ENCODE measurements at regions not wholly inside any gene's neighbourhood (a gene's known extent, or its start where the extent isn't known, plus 50 kb on each side); places are given as distances from the start of the nearest gene placed in this dataset.

DNA sequence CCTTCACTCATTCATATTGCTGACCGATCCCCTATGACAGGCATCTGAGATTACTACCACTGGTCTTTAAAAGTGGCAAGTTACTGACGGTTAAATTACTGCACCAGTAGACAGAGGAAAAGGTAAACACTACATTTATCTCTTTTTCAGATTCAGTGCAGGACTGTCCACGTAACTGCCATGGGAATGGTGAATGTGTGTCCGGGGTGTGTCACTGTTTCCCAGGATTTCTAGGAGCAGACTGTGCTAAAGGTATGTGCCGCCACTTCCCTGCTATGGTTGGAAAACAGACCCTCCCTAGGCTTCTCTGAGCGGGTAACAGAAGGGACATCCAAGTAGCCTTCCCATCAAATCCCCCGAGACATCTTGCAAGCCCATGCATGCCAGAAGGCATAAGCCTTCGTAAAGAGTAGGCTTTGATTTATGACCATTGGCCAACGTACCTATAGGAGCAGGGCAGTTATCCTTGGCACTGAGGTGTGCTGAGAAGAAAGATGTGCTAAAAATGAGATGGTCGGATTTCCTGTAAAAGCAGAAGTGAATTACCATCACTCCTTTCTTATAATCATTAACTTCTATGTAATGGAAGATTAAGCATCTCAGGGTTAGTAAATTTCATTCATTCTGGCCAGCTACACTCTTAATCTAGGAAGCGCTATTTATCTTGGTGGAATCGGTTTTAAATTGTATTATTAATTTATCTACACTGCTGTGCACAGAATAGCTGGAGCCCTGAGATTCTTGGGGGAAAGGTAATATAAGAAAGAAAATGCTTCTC lies 193.4 kb upstream of the WWC1 start:
- Histone ChIP-seq H3K36me3 (ENCODE audit: control insufficient read depth in 2 of 2, extremely low read depth in 1 of 2, insufficient read depth in 2 of 2, low read length in 2 of 2) (no peaks in the 10 kb centered on the region), H3K9ac (replicated peaks; ENCODE audit: extremely low read depth, insufficient read depth, low read length) (no peak overlapping the region), H3K27me3 (ENCODE audit: control insufficient read depth in 2 of 2, insufficient read depth in 2 of 2, low read length in 2 of 2) (no peaks in the 10 kb centered on the region), H3K79me2 (ENCODE audit: control insufficient read depth, insufficient read depth, low read length) (no peaks in the 10 kb centered on the region), H4K20me1 (replicated peaks; ENCODE audit: control insufficient read depth, extremely low read depth, insufficient read depth, low read length) (no peaks in the 10 kb centered on the region), H3K27ac (ENCODE audit: insufficient read depth, low read depth, low read length) (no peak overlapping the region), H2AFZ (ENCODE audit: low read depth, low read length) (no peak overlapping the region), H3K9me1 (replicated peaks; ENCODE audit: control insufficient read depth, extremely low read depth, insufficient read depth, low read length) (no peaks in the 10 kb centered on the region), H3K4me3 (replicated peaks in 1 of 3; ENCODE audit: insufficient read depth in 1 of 3, low read depth in 1 of 3, low read length in 3 of 3) (no peak overlapping the region), H3K4me1 (ENCODE audit: control insufficient read depth, extremely low read depth, insufficient read depth, low read length) (no peaks in the 10 kb centered on the region), H3K9me3 (replicated peaks; ENCODE audit: control insufficient read depth, insufficient read depth, low read length) (no peaks in the 10 kb centered on the region), H3K4me2 (ENCODE audit: insufficient read depth, low read length) (no peak overlapping the region)
- TF ChIP-seq, protein P1, sequence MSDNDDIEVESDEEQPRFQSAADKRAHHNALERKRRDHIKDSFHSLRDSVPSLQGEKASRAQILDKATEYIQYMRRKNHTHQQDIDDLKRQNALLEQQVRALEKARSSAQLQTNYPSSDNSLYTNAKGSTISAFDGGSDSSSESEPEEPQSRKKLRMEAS (IDR thresholded peaks at IDR 0.05; ENCODE audit: insufficient read depth, insufficient read length) = no peak
- ChIA-PET CTCF (no interaction called here), POLR2A (no interaction called here)
- DNase-seq (ENCODE audit: low read depth, low spot score) (no peak), FAIRE-seq (no peak)
- no TSS peak for BruUV-seq (replicated peaks)
- dilution Hi-C loops (cut with MboI; ENCODE audit: extremely low pct_ligation_motif_present, low sequenced_read_pairs) = no loop called here
- intact Hi-C loops (cut with micrococcal nuclease) = no loop called here

DNA sequence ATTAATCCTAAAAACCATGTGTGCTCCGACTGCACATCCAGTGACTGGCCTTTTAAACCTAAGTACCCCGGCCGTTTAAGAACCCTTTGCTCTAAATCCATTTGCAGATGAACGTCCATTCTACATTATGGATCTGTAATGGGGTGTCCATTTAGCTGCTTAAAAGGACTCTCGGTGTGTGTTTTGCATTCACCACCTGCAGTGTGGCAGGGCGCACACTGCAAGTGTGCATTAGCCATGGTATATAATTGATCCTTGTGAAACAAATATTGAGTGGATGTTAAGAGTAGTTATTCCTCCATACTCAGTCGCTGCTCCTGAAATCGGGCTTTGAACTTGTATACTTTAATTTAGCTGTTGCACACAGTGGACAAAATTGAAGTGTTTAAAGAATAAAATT lies 190.1 kb upstream of the WWC1 start:
- Histone ChIP-seq H3K79me2 (ENCODE audit: control insufficient read depth, insufficient read depth, low read length) (no peaks in the 10 kb centered on the region), H3K9ac (replicated peaks; ENCODE audit: extremely low read depth, insufficient read depth, low read length) (no peak overlapping the region), H4K20me1 (replicated peaks; ENCODE audit: control insufficient read depth, extremely low read depth, insufficient read depth, low read length) (no peaks in the 10 kb centered on the region), H3K36me3 (ENCODE audit: control insufficient read depth in 2 of 2, extremely low read depth in 1 of 2, insufficient read depth in 2 of 2, low read length in 2 of 2) (no peaks in the 10 kb centered on the region), H3K9me1 (replicated peaks; ENCODE audit: control insufficient read depth, extremely low read depth, insufficient read depth, low read length) (no peaks in the 10 kb centered on the region), H3K27me3 (ENCODE audit: control insufficient read depth in 2 of 2, insufficient read depth in 2 of 2, low read length in 2 of 2) (no peaks in the 10 kb centered on the region), H3K4me1 (ENCODE audit: control insufficient read depth, extremely low read depth, insufficient read depth, low read length) (no peaks in the 10 kb centered on the region), H3K27ac (ENCODE audit: insufficient read depth, low read depth, low read length) (no peak overlapping the region), H3K4me3 (replicated peaks in 1 of 3; ENCODE audit: insufficient read depth in 1 of 3, low read depth in 1 of 3, low read length in 3 of 3) (no peak overlapping the region), H3K9me3 (replicated peaks; ENCODE audit: control insufficient read depth, insufficient read depth, low read length) (no peaks in the 10 kb centered on the region), H3K4me2 (ENCODE audit: insufficient read depth, low read length) (no peak overlapping the region), H2AFZ (ENCODE audit: low read depth, low read length) (no peak overlapping the region)
- CTCF ChIA-PET = no interaction called here
- DNase-seq (ENCODE audit: low read depth, low spot score) (no peak), FAIRE-seq (no peak)
- intact Hi-C loops (cut with micrococcal nuclease) (no loop called here), dilution Hi-C loops (cut with MboI; ENCODE audit: extremely low pct_ligation_motif_present, low sequenced_read_pairs) (no loop called here)
- no TSS peak for BruUV-seq (replicated peaks)
- POLR2A ChIA-PET = no interaction called here
- no peak for TF ChIP-seq POLR2A (IDR thresholded peaks at IDR 0.05; ENCODE audit: low read depth, low read length)
- TF ChIP-seq JUN (IDR thresholded peaks at IDR 0.05; ENCODE audit: borderline replicate concordance, insufficient read depth, insufficient read length, low read depth) = no peak
- TF ChIP-seq POLR2AphosphoS5 (IDR thresholded peaks at IDR 0.05; ENCODE audit: insufficient read depth, low read depth, low read length) = no peak
- no peak for TF ChIP-seq GATA2 (IDR thresholded peaks at IDR 0.05; ENCODE audit: insufficient read depth, insufficient read length, low read depth, low read length)
- no peak for TF ChIP-seq EZH2 (IDR thresholded peaks at IDR 0.05; ENCODE audit: borderline replicate concordance, low read depth, low read length, severe bottlenecking)
- TF ChIP-seq, protein P2, sequence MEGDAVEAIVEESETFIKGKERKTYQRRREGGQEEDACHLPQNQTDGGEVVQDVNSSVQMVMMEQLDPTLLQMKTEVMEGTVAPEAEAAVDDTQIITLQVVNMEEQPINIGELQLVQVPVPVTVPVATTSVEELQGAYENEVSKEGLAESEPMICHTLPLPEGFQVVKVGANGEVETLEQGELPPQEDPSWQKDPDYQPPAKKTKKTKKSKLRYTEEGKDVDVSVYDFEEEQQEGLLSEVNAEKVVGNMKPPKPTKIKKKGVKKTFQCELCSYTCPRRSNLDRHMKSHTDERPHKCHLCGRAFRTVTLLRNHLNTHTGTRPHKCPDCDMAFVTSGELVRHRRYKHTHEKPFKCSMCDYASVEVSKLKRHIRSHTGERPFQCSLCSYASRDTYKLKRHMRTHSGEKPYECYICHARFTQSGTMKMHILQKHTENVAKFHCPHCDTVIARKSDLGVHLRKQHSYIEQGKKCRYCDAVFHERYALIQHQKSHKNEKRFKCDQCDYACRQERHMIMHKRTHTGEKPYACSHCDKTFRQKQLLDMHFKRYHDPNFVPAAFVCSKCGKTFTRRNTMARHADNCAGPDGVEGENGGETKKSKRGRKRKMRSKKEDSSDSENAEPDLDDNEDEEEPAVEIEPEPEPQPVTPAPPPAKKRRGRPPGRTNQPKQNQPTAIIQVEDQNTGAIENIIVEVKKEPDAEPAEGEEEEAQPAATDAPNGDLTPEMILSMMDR (IDR thresholded peaks at IDR 0.05; ENCODE audit: extremely low read depth in 1 of 2, insufficient read depth in 1 of 2, low read depth in 1 of 2, low read length in 2 of 2) = no peak
- no peak for TF ChIP-seq FOS (IDR thresholded peaks at IDR 0.05; ENCODE audit: borderline replicate concordance, insufficient read depth, low read length)
- TF ChIP-seq MYC (IDR thresholded peaks at IDR 0.05; ENCODE audit: low read depth, low read length) = no peak
- TF ChIP-seq, protein P1 (IDR thresholded peaks at IDR 0.05; ENCODE audit: insufficient read depth, insufficient read length) = no peak

Data from endothelial cell of umbilical vein (primary cell).